Stimulated activated naive CD8-positive, alpha-beta T cell treated with anti-CD3 and anti-CD28 coated beads, Interleukin-15, Interleukin-2, amounts not matched to agents 100 U/mL and 50 U/mL, for 24 hours (primary cell): ENCODE measurements at regions not wholly inside any gene's neighbourhood (a gene's known extent, or its start where the extent isn't known, plus 50 kb on each side); places are given as distances from the start of the nearest gene placed in this dataset.

Source experiments
- ATAC-seq: fragments of 150-1000 bp; cut with Tn5 transposase; one replicate; pipeline ENCODE4 v1.10.0; 2021
- DNase-seq: peaks from one replicate; pipeline ENCODE4 v3.0.0; 2021

- no peak for ATAC-seq
- no peak for DNase-seq
Observed at GRCh38 chr20:60430516-60431001, 472.3 kb downstream of the CDH26 start.

- no peak for DNase-seq
- no peak for ATAC-seq
Observed at GRCh38 chr20:60431349-60431748, 473.1 kb downstream of the CDH26 start.

DNA sequence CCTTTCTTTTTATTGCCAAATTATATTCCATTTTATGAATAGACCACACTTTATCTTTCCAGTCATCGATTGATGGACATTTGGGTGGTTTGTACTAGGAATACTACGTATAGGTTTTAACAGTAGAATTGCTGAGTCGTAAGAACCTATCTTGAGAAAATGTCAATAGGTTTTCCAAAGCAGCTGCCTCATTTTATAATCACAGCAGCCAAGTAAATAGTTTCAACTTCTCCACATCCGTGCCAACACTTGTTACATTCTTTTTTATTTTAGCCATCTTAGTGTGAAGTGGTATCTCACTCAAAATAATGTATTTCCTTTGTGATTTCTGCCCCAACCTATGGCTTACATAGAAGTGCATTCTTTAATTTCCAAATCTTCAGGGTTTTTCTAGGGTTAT is 479.2 kb downstream of the CDH26 start:
- ATAC-seq (no peak), DNase-seq (no peak)

DNA sequence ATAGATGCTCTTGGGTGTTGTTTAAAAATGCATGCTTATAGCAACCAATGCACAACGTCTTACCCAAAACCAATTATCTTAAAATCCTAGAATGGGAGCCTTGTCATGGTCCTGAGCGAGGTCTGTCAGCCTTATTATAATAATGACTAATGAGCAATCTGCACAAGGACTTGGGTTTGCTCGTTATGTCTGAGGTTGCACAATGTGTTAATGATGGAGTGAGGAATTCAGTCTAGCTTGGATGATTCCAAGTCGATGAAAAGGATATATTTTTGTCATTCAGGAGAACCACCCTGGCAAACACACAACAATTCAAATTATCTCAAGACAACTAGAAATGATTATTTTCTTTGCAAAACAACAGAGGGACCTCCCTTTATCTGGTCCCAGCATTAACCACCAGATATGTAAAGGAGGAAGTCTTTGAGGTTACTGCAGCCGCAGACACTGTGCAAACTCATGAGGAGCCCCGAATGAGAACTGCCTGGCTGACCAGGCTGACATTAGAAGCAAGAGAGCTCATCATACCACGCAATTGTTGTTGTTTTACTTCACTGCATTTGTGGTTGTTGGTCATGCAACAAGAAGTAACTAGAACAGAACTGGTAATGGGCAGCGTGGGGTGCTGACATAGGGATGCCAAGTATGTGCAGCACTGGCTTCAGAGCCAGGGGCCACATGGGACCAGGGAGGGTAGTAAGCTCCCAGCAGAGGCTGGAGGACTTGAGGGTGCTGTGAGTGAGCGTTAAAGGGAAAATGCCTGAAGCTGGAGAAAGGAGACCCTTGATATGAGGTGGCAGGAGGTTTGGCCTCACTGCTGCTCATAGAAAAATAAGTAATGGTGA is 488.3 kb downstream of the CDH26 start:
- ATAC-seq = no peak

GRCh38 chr20:60447703-60448102 is 489.5 kb downstream of the CDH26 start:
- DNase-seq (no peak), ATAC-seq (no peak)

More for the DNA sequence above, 488.3 kb downstream of the CDH26 start:
- no peak for DNase-seq

DNA sequence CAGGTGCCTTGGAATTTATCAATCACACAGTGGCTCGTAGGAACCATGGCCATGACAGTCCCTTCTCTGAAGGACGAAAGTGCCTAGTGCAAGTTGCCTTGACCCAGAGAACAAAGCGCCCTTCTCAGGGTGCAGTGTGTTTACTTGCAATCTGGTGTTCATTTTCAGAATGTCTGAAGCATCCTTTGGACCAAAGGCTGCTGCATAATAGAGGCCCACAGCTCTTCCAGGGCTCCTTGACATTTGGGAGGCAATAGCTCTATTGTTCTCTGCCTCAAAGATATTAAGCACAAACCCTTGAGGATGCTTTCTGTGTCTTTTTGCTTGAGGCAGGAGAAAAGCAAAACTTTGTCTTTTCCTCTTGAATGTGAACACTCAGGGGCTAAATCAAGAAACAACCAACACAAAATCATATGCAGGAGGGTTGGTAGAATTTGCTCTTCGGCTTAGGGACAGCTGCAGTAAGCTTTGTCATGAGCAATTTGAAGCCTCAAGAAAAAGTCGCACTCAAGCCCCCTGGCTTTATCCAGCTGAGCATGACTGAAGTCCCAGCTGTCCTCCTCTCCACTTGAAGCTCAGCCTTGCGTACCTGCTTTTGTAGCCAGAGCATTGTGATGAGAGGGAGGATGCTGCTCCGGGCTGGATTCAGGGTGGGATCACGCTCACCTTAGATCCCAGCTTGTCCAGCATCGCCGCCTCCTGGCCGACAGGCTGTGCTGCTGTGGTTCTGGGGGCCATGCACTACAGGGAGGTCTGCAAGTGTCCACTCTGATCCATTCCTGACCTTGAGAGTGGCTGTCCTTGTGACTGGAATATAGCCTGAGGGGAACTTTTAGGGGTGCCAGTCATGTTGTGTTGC is 495.4 kb downstream of the CDH26 start:
- DNase-seq = no peak
- no peak for ATAC-seq

DNA sequence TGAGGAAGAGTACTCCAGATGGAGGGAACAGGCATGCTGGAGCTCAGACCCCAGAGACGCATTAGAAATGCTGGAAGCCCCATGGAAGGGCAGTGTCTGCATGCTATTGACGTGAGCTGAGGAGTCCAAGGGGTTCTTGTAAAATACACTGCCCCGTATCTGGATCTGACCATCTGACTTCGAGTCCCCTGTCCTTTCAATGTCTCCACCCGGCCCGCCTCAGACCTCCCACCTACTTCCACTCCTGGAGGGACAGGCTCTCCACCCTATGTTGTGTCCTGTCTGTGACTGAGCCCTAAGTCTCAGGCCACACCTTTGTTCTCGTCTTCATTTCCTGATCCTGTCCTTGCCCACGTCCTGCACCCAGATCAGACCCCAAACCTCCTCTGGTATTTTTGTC is 496.3 kb downstream of the CDH26 start:
- DNase-seq = no peak
- no peak for ATAC-seq

GRCh38 chr20:60455272-60455671 is 497.0 kb downstream of the CDH26 start:
- DNase-seq (no peak), ATAC-seq (no peak)

DNA sequence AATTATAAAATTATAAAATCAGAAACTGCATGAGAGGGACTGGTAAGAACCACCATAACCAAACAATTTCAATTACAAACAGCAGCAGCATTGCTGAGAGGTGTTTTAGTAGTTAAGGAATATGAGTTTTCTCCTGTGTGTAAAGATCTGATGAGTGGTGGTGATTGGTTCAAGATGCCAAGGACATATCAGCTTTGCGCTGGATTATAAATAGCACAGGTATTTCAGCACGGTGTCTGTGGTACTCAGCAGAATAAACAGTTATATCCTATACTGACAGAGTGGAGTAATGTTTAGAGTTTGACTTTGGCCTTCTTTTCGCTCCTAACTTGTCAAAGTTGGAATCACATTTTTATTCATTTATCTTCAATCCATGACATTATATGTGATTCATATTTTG is 501.0 kb downstream of the CDH26 start:
- ATAC-seq (no peak), DNase-seq (no peak)

- ATAC-seq = no peak
- DNase-seq = no peak
Observed at GRCh38 chr20:60461993-60462392, 503.8 kb downstream of the CDH26 start.

- no peak for DNase-seq
- no peak for ATAC-seq
Observed at GRCh38 chr20:60463798-60464197, 505.6 kb downstream of the CDH26 start.

GRCh38 chr20:60465439-60465838 is 507.2 kb downstream of the CDH26 start:
- ATAC-seq (no peak), DNase-seq (no peak)

- DNase-seq (no peak), ATAC-seq (no peak)
Observed at GRCh38 chr20:60465993-60466686, 507.9 kb downstream of the CDH26 start.

GRCh38 chr20:60466687-60467022 is 508.4 kb downstream of the CDH26 start:
- ATAC-seq (no peak), DNase-seq (no peak)

DNA sequence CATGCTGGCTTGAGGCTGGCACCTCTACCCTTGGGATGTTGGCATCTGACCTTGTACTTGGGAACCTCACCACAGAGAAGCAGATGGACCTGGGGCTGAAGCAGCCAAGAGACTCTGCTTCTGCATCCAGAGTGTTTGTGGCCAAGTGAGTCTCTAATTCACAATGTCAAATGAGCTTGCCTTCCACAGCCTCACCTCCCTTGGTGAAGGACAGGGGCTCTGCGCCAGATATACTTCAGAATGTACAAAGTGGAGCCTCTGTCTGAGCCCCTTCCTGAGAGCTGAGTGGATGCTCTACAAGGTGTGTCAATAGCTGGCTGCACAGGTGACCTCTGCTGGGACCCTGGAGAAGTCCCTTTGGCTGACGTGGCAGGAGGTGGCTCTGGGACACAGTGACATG is 508.9 kb downstream of the CDH26 start:
- no peak for DNase-seq
- no peak for ATAC-seq

GRCh38 chr20:60467771-60468170 is 509.5 kb downstream of the CDH26 start:
- DNase-seq = no peak
- no peak for ATAC-seq

DNA sequence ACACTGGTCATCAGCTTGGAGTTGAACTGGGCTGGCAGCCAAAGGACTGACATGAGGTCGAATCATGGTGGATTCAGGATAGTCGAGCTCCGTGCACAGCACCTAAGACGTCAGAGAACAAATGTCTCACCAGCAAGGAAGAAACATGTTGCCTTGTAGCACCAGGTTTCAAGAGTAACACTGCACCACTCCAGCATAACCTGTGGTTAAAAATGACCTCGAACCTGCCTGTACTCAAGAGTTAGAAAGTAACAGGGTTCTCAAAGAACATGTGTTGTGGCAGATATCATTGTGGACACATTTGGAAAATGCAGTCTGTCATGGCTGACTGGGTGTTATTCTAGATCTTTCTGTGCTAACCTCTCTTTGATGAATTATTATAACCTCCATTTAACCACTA is 511.6 kb downstream of the CDH26 start:
- DNase-seq = no peak
- ATAC-seq = no peak

GRCh38 chr20:60470366-60470765 is 512.1 kb downstream of the CDH26 start:
- DNase-seq (no peak), ATAC-seq (no peak)

GRCh38 chr20:60473211-60473610 is 515.0 kb downstream of the CDH26 start:
- ATAC-seq (no peak), DNase-seq (no peak)

- DNase-seq (no peak), ATAC-seq (no peak)
Observed at GRCh38 chr20:60474385-60474910, 516.2 kb downstream of the CDH26 start.

GRCh38 chr20:60476045-60476444 is 517.8 kb downstream of the CDH26 start:
- ATAC-seq (no peak), DNase-seq (no peak)

GRCh38 chr20:60477958-60478357 is 519.7 kb downstream of the CDH26 start:
- ATAC-seq = no peak
- DNase-seq = no peak

GRCh38 chr20:60478533-60478932 is 520.3 kb downstream of the CDH26 start:
- DNase-seq (no peak), ATAC-seq (no peak)
